ENCODE measurements at regions not wholly inside any gene's neighbourhood (a gene's known extent, or its start where the extent isn't known, plus 50 kb on each side); places are given as distances from the start of the nearest gene placed in this dataset.

- H3K4me3 ChIP-seq (ENCODE audit: low read length) = no peak overlapping the region
- H3K36me3 ChIP-seq (replicated peaks; ENCODE audit: low read depth, low read length) = no peaks in the 10 kb centered on the region
- H3K9ac ChIP-seq (ENCODE audit: low read length) = no peak overlapping the region
Measured at GRCh38 chr12:77387214-77387613, 321.8 kb upstream of the E2F7 start.

GRCh38 chr12:77384941-77385340 is 319.6 kb upstream of the E2F7 start:
- Histone ChIP-seq H3K9me3 (ENCODE audit: insufficient read depth, low read length) (no peaks in the 10 kb centered on the region), H3K27ac (ENCODE audit: low read length) (no peak overlapping the region), H3K79me2 (ENCODE audit: low read length) (no peaks in the 10 kb centered on the region), H3K4me1 (ENCODE audit: low read length) (no peaks in the 10 kb centered on the region), H3K27me3 (ENCODE audit: low read depth, low read length) (no peaks in the 10 kb centered on the region), H3K36me3 (replicated peaks; ENCODE audit: low read depth, low read length) (no peaks in the 10 kb centered on the region), H4K20me1 (ENCODE audit: insufficient read depth, low read length) (no peaks in the 10 kb centered on the region), H3K9ac (ENCODE audit: low read length) (no peak overlapping the region), H3K4me3 (ENCODE audit: low read length) (no peak overlapping the region), H2AFZ (ENCODE audit: low read depth, low read length) (no peak overlapping the region), H3K4me2 (ENCODE audit: low read length) (no peak overlapping the region)
- TF ChIP-seq CTCF (IDR thresholded peaks at IDR 0.05; ENCODE audit: low read depth, low read length) (no peak), EZH2phosphoT487 (IDR thresholded peaks at IDR 0.05; ENCODE audit: low read depth) (no peak)

More at GRCh38 chr12:77387214-77387613, 321.8 kb upstream of the E2F7 start:
- no peaks in the 10 kb centered on the region for H3K27me3 ChIP-seq (ENCODE audit: low read depth, low read length)
- no peaks in the 10 kb centered on the region for H3K9me3 ChIP-seq (ENCODE audit: insufficient read depth, low read length)
- H2AFZ ChIP-seq (ENCODE audit: low read depth, low read length) = no peak overlapping the region
- H3K4me1 ChIP-seq (ENCODE audit: low read length) = no peaks in the 10 kb centered on the region
- H3K27ac ChIP-seq (ENCODE audit: low read length) = no peak overlapping the region
- no peak overlapping the region for H3K4me2 ChIP-seq (ENCODE audit: low read length)
- no peaks in the 10 kb centered on the region for H4K20me1 ChIP-seq (ENCODE audit: insufficient read depth, low read length)
- H3K79me2 ChIP-seq (ENCODE audit: low read length) = no peaks in the 10 kb centered on the region
- no peak for TF ChIP-seq CTCF (IDR thresholded peaks at IDR 0.05; ENCODE audit: low read depth, low read length)

GRCh38 chr12:77382096-77382742 is 316.9 kb upstream of the E2F7 start:
- no peak overlapping the region for H3K4me3 ChIP-seq (ENCODE audit: low read length)
- no peak overlapping the region for H3K9ac ChIP-seq (ENCODE audit: low read length)
- H3K27me3 ChIP-seq (ENCODE audit: low read depth, low read length) = no peaks in the 10 kb centered on the region
- no peaks in the 10 kb centered on the region for H3K9me3 ChIP-seq (ENCODE audit: insufficient read depth, low read length)
- no peaks in the 10 kb centered on the region for H3K36me3 ChIP-seq (replicated peaks; ENCODE audit: low read depth, low read length)
- TF ChIP-seq CTCF (IDR thresholded peaks at IDR 0.05; ENCODE audit: low read depth, low read length) (no peak), EZH2phosphoT487 (IDR thresholded peaks at IDR 0.05; ENCODE audit: low read depth) (no peak)
- H3K4me1 ChIP-seq (ENCODE audit: low read length) = no peaks in the 10 kb centered on the region
- no peaks in the 10 kb centered on the region for H4K20me1 ChIP-seq (ENCODE audit: insufficient read depth, low read length)
- H3K79me2 ChIP-seq (ENCODE audit: low read length) = no peaks in the 10 kb centered on the region
- H3K4me2 ChIP-seq (ENCODE audit: low read length) = no peak overlapping the region
- no peak overlapping the region for H2AFZ ChIP-seq (ENCODE audit: low read depth, low read length)
- no peak overlapping the region for H3K27ac ChIP-seq (ENCODE audit: low read length)

GRCh38 chr12:77377622-77378021 is 312.3 kb upstream of the E2F7 start:
- Histone ChIP-seq H3K79me2 (ENCODE audit: low read length) (no peaks in the 10 kb centered on the region), H3K9ac (ENCODE audit: low read length) (no peak overlapping the region), H3K4me3 (ENCODE audit: low read length) (no peak overlapping the region), H2AFZ (ENCODE audit: low read depth, low read length) (no peak overlapping the region), H4K20me1 (ENCODE audit: insufficient read depth, low read length) (no peaks in the 10 kb centered on the region), H3K27ac (ENCODE audit: low read length) (no peak overlapping the region), H3K36me3 (replicated peaks; ENCODE audit: low read depth, low read length) (no peaks in the 10 kb centered on the region), H3K4me1 (ENCODE audit: low read length) (no peaks in the 10 kb centered on the region), H3K27me3 (ENCODE audit: low read depth, low read length) (no peaks in the 10 kb centered on the region), H3K9me3 (ENCODE audit: insufficient read depth, low read length) (no peaks in the 10 kb centered on the region), H3K4me2 (ENCODE audit: low read length) (no peak overlapping the region)
- TF ChIP-seq CTCF (IDR thresholded peaks at IDR 0.05; ENCODE audit: low read depth, low read length) (no peak), EZH2phosphoT487 (IDR thresholded peaks at IDR 0.05; ENCODE audit: low read depth) (no peak)
